ENCODE measurements at regions not wholly inside any gene's neighbourhood (a gene's known extent, or its start where the extent isn't known, plus 50 kb on each side); places are given as distances from the start of the nearest gene placed in this dataset.

DNA sequence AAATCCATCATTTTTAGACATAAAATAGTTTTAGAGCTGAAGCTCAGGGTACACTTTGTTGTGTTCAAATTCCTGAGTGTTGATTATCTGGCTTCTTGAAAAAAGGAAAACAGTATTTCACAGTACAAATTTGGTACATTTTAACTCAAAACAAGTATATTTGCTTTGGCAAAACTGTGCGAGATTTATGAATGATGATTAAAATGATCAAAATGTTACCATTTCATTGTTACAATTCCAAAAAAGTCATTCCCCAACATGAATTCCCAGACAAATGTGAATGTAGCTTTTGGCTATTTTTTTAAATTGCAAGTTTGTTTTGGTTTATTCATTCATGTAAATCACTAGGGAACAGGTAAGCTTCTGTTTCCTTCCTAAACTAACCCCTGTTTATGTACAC is 347.4 kb upstream of the DCBLD2 start:
- no peak overlapping the region for H3K4me3 ChIP-seq (ENCODE audit: low read depth, low read length)
- TF ChIP-seq, protein P1, sequence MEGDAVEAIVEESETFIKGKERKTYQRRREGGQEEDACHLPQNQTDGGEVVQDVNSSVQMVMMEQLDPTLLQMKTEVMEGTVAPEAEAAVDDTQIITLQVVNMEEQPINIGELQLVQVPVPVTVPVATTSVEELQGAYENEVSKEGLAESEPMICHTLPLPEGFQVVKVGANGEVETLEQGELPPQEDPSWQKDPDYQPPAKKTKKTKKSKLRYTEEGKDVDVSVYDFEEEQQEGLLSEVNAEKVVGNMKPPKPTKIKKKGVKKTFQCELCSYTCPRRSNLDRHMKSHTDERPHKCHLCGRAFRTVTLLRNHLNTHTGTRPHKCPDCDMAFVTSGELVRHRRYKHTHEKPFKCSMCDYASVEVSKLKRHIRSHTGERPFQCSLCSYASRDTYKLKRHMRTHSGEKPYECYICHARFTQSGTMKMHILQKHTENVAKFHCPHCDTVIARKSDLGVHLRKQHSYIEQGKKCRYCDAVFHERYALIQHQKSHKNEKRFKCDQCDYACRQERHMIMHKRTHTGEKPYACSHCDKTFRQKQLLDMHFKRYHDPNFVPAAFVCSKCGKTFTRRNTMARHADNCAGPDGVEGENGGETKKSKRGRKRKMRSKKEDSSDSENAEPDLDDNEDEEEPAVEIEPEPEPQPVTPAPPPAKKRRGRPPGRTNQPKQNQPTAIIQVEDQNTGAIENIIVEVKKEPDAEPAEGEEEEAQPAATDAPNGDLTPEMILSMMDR (IDR thresholded peaks at IDR 0.05; ENCODE audit: borderline replicate concordance, insufficient read depth, low read depth, low read length) = no peak

DNA sequence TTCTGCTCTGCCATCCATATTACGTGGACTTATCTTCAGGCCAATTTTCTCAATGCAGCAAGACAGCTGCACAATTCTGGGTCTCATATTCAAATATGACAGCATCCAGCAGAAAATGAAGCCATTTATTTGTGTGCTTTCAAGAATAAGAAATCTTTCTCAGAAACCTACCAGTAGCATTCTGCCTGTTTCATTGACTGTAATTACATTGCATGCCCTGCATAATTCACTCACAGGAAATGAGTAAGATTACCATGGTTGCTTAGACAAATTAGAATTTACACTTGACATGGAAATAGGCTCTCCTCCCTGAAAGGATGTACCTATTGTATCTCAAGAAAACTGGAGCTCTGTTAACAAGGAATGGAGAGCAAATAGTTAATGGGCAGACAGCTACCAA is 346.6 kb upstream of the DCBLD2 start:
- H3K4me3 ChIP-seq (ENCODE audit: low read depth, low read length) = no peak overlapping the region
- TF ChIP-seq, protein P1 (IDR thresholded peaks at IDR 0.05; ENCODE audit: borderline replicate concordance, insufficient read depth, low read depth, low read length) = no peak

DNA sequence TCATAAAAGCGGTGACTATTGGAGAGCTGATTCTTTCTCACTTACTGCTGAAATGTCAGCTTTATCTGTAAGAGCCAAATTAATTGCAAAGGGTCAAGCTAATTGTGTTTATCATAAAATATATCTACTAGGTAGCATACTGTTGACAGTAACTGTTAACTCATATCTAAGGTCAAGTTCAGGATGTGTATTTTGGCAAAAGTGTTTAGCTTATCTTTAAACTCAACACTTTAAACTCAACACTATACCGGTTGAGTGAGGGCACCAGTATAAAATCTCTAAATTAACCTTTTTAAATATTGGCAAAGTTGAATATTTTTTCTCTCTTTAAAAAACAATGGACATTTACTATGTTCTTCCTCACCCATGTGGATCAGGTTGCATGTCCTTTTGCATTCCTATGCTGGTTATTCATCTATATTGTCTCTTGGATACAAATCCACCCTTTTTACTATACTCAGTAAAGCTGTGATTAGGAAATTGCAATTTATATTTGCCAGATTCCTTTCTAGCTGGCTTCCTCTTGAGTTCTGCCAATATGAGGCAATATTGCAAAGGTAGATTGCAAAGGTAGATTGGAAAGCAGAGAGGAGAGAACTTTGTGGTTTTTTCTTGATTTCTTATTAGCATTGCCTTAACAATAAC is 344.6 kb upstream of the DCBLD2 start:
- TF ChIP-seq, protein P1 (IDR thresholded peaks at IDR 0.05; ENCODE audit: borderline replicate concordance, insufficient read depth, low read depth, low read length) = no peak
- no peak overlapping the region for H3K4me3 ChIP-seq (ENCODE audit: low read depth, low read length)

DNA sequence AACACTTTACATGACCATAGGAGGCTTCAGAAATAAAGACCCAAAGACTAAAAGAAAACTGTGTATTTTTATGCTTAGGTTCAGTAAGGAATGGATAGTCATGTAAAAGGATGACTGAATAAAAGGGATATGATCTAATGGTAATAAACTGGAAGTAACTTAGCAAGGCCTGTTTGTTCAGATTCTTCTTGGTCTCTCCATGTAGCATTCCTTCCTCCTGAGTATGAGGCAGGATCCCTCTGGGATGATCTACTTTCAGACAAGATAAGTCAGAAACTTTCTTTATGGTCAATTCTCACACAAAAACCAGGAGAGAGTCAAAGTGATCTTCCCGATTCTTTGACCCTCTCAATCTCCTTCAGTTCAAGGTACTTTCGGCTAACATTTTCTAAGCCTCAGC is 340.8 kb upstream of the DCBLD2 start:
- TF ChIP-seq, protein P1 (IDR thresholded peaks at IDR 0.05; ENCODE audit: borderline replicate concordance, insufficient read depth, low read depth, low read length) = no peak
- H3K4me3 ChIP-seq (ENCODE audit: low read depth, low read length) = no peak overlapping the region

DNA sequence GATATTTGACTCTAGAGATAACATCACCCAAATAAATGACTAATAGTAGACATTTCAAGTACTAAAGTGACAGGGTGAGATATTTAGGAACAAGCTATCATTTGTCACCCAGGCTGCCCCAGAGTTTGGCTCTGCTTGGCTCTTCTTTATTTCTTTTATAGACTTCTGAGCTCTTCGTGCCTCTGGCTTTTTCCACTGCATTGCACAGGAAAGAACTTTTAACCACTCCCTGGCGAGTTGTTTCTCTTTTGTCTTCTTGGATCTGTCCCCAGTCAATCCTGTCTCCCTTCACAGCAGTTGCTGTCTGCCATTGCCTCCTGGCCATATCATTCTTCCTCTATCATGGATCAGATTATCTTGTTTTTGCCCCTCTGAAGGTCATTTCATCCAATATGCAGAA is 339.2 kb upstream of the DCBLD2 start:
- TF ChIP-seq, protein P1 (IDR thresholded peaks at IDR 0.05; ENCODE audit: borderline replicate concordance, insufficient read depth, low read depth, low read length) = no peak
- no peak overlapping the region for H3K4me3 ChIP-seq (ENCODE audit: low read depth, low read length)

DNA sequence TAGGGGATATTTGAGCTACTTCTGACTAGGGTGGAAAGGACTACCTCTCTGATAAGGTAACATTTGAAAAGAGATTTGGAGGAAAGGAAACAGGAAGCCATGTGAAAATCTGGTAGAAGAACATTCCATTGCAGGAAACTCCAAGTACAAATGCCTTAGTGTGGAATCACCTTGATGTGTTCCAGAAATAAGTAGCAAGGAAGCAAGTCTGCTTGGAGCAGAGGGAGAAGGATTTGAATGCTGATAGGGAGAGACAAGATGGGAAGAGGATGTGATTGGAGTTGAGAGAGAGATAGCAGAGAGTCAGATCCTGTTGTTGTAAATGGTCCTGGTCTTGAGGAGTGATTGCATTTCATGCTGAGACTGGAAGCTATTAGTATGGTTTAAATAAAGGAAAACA is 335.1 kb upstream of the DCBLD2 start:
- TF ChIP-seq, protein P1 (IDR thresholded peaks at IDR 0.05; ENCODE audit: borderline replicate concordance, insufficient read depth, low read depth, low read length) = no peak
- no peak overlapping the region for H3K4me3 ChIP-seq (ENCODE audit: low read depth, low read length)

DNA sequence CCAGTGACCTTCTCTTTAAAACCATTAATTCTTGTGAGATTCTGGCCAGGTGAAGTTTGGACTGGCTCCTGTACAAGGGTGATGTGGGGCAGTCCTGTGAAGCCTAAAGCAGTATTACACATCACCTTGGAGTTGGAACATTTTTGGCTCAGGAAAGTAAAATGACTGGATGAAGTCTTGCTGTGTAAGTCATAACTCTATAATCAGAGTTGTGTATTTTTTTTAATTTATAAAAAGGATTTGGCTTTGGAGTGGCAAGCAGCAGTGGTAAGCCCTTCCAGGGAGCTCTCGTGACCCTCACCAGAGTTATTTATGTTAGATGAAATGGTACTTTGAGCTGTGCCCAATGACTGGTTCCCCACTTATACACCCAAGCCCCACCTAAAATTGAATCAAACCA is 331.2 kb upstream of the DCBLD2 start:
- H3K4me3 ChIP-seq (ENCODE audit: low read depth, low read length) = no peak overlapping the region
- TF ChIP-seq, protein P1 (IDR thresholded peaks at IDR 0.05; ENCODE audit: borderline replicate concordance, insufficient read depth, low read depth, low read length) = no peak

Measured in GM12875 (cell line).